ENCODE measurements at regions not wholly inside any gene's neighbourhood (a gene's known extent, or its start where the extent isn't known, plus 50 kb on each side); places are given as distances from the start of the nearest gene placed in this dataset.

- Histone ChIP-seq H3K27ac (replicated peaks) (no peak overlapping the region), H3K4me3 (replicated peaks; ENCODE audit: insufficient read depth, low read length) (no peak overlapping the region), H3K27me3 (ENCODE audit: insufficient read depth, poor library complexity, severe bottlenecking) (no peaks in the 10 kb centered on the region)
- TF ChIP-seq GABPA (IDR thresholded peaks at IDR 0.05; ENCODE audit: low read depth), result no peak
- TF ChIP-seq REST (IDR thresholded peaks at IDR 0.05; ENCODE audit: insufficient replicate concordance, low read depth), result no peak
- DNase-seq (ENCODE audit: low read depth in 1 of 2, low spot score in 1 of 2), result no peak
Observed at GRCh38 chr11:130718120-130718519, 198.2 kb downstream of the SNX19 start.

GRCh38 chr11:130719220-130719915 lies 196.9 kb downstream of the SNX19 start:
- DNase-seq (ENCODE audit: low read depth in 1 of 2, low spot score in 1 of 2), result no peak
- no peak overlapping the region for H3K27ac ChIP-seq (replicated peaks)

GRCh38 chr11:130720232-130721022 lies 195.9 kb downstream of the SNX19 start:
- no peaks in the 10 kb centered on the region for H3K27me3 ChIP-seq (ENCODE audit: insufficient read depth, poor library complexity, severe bottlenecking)
- H3K4me3 ChIP-seq (replicated peaks; ENCODE audit: insufficient read depth, low read length), result no peak overlapping the region
- H3K27ac ChIP-seq (replicated peaks), result no peak overlapping the region
- no peak for TF ChIP-seq CTCF (IDR thresholded peaks at IDR 0.05; ENCODE audit: insufficient read depth, low read length)
- TF ChIP-seq REST (IDR thresholded peaks at IDR 0.05; ENCODE audit: insufficient replicate concordance, low read depth), result no peak
- TF ChIP-seq POLR2AphosphoS5 (IDR thresholded peaks at IDR 0.05; ENCODE audit: low read depth), result no peak
- TF ChIP-seq SPI1 (IDR thresholded peaks at IDR 0.05; ENCODE audit: borderline replicate concordance, low read depth), result no peak
- no peak for TF ChIP-seq GABPA (IDR thresholded peaks at IDR 0.05; ENCODE audit: low read depth)
- no peak for DNase-seq (ENCODE audit: low read depth in 1 of 2, low spot score in 1 of 2)

More at GRCh38 chr11:130719220-130719915, 196.9 kb downstream of the SNX19 start:
- Histone ChIP-seq H3K27me3 (ENCODE audit: insufficient read depth, poor library complexity, severe bottlenecking) (no peaks in the 10 kb centered on the region), H3K4me3 (replicated peaks; ENCODE audit: insufficient read depth, low read length) (no peak overlapping the region)
- TF ChIP-seq SPI1 (IDR thresholded peaks at IDR 0.05; ENCODE audit: borderline replicate concordance, low read depth) (no peak), POLR2AphosphoS5 (IDR thresholded peaks at IDR 0.05; ENCODE audit: low read depth) (no peak), REST (IDR thresholded peaks at IDR 0.05; ENCODE audit: insufficient replicate concordance, low read depth) (no peak), GABPA (IDR thresholded peaks at IDR 0.05; ENCODE audit: low read depth) (no peak), CTCF (IDR thresholded peaks at IDR 0.05; ENCODE audit: insufficient read depth, low read length) (no peak)
